ENCODE measurements at regions not wholly inside any gene's neighbourhood (a gene's known extent, or its start where the extent isn't known, plus 50 kb on each side); places are given as distances from the start of the nearest gene placed in this dataset.

- DNase-seq (ENCODE audit: low spot score), result no peak
Measured at GRCh38 chr9:116081435-116082115, 72.0 kb upstream of the PAPPA start.

- DNase-seq (ENCODE audit: low spot score), result no peak
Measured at GRCh38 chr9:116083837-116084236, 69.8 kb upstream of the PAPPA start.

- DNase-seq (ENCODE audit: low spot score), result no peak
Measured at GRCh38 chr9:116084497-116084896, 69.1 kb upstream of the PAPPA start.

GRCh38 chr9:116087246-116087645 is 66.3 kb upstream of the PAPPA start:
- DNase-seq (ENCODE audit: low spot score), result no peak

- no peak for DNase-seq (ENCODE audit: low spot score)
Measured at GRCh38 chr9:116087751-116088194, 65.8 kb upstream of the PAPPA start.

- DNase-seq (ENCODE audit: low spot score), result no peak
Measured at GRCh38 chr9:116088396-116088795, 65.2 kb upstream of the PAPPA start.

GRCh38 chr9:116090030-116090770 is 63.4 kb upstream of the PAPPA start:
- DNase-seq (ENCODE audit: low spot score), result no peak

GRCh38 chr9:116094846-116095245 is 58.7 kb upstream of the PAPPA start:
- DNase-seq (ENCODE audit: low spot score), result no peak

- no peak for DNase-seq (ENCODE audit: low spot score)
Measured at GRCh38 chr9:116095403-116095802, 58.2 kb upstream of the PAPPA start.

- no peak for DNase-seq (ENCODE audit: low spot score)
Measured at GRCh38 chr9:116096046-116096445, 57.5 kb upstream of the PAPPA start.

- DNase-seq (ENCODE audit: low spot score), result no peak
Measured at GRCh38 chr9:116096853-116097252, 56.7 kb upstream of the PAPPA start.

GRCh38 chr9:116098476-116098875 is 55.1 kb upstream of the PAPPA start:
- DNase-seq (ENCODE audit: low spot score), result no peak

- no peak for DNase-seq (ENCODE audit: low spot score)
Measured at GRCh38 chr9:116099821-116100220, 53.8 kb upstream of the PAPPA start.

GRCh38 chr9:116100711-116101121 is 52.9 kb upstream of the PAPPA start:
- no peak for DNase-seq (ENCODE audit: low spot score)

GRCh38 chr9:116101516-116101915 is 52.1 kb upstream of the PAPPA start:
- DNase-seq (ENCODE audit: low spot score), result no peak

- no peak for DNase-seq (ENCODE audit: low spot score)
Measured at GRCh38 chr9:116102596-116102995, 51.0 kb upstream of the PAPPA start.

Data from ecto neural progenitor cell (in vitro differentiated cells).